Fibroblast of lung (primary cell): ENCODE measurements at regions not wholly inside any gene's neighbourhood (a gene's known extent, or its start where the extent isn't known, plus 50 kb on each side); places are given as distances from the start of the nearest gene placed in this dataset.

Source experiments
- DNase-seq, 2 donors: peaks; one replicate each; pipeline versions ENCODE4 v3.0.0 to v3.0.0-alpha.2; 2010; ENCODE audit warnings: low read depth in 2 of 2
- H2AFZ ChIP-seq: 2 replicates; pipeline ENCODE4 v1.5.1; 2012; ENCODE audit warnings: low read length, control low read depth, inconsistent platforms
- H3K27ac ChIP-seq: 2 replicates; pipeline ENCODE4 v1.5.1; 2011; ENCODE audit warnings: low read length, control low read depth; ENCODE audit not compliant: insufficient read depth
- H3K27me3 ChIP-seq: 2 replicates; pipeline ENCODE4 v1.5.1; 2011; ENCODE audit warnings: mild to moderate bottlenecking, low read length; ENCODE audit not compliant: control insufficient read depth, insufficient read depth
- H3K36me3 ChIP-seq: 2 replicates; pipeline ENCODE4 v1.5.1; 2011; ENCODE audit warnings: low read length; ENCODE audit not compliant: control insufficient read depth, insufficient read depth
- H3K4me1 ChIP-seq: 2 replicates; pipeline ENCODE4 v1.5.1; 2011; ENCODE audit warnings: low read length; ENCODE audit not compliant: control insufficient read depth, insufficient read depth; ENCODE audit errors: extremely low read depth
- H3K4me2 ChIP-seq: 2 replicates; pipeline ENCODE4 v1.5.1; 2011; ENCODE audit warnings: low read length, control low read depth; ENCODE audit not compliant: insufficient read depth; ENCODE audit errors: extremely low read depth
- H3K4me3 ChIP-seq, 4 experiments: fragments of 200-600 bp in 1 of 4; sonication (generic) in 1 of 4; replicated peaks in 1 of 4; 2 replicates each; pipeline ENCODE4 v1.5.1; 2011 to 2016; ENCODE audit warnings: low read length in 4 of 4, low read depth in 3 of 4, mild to moderate bottlenecking in 3 of 4, control low read depth in 2 of 4, inconsistent platforms in 1 of 4, mixed read lengths in 1 of 4; ENCODE audit not compliant: insufficient read depth in 1 of 4; ENCODE audit errors: control extremely low read depth in 1 of 4
- H3K79me2 ChIP-seq: 2 replicates; pipeline ENCODE4 v1.5.1; 2012; ENCODE audit warnings: mild to moderate bottlenecking, low read length, inconsistent platforms; ENCODE audit not compliant: control insufficient read depth, insufficient read depth
- H3K9ac ChIP-seq: 2 replicates; pipeline ENCODE4 v1.5.1; 2011; ENCODE audit warnings: mild to moderate bottlenecking, low read length, control low read depth; ENCODE audit not compliant: insufficient read depth
- H3K9me3 ChIP-seq: 2 replicates; pipeline ENCODE4 v1.5.1; 2012; ENCODE audit warnings: low read depth, low read length; ENCODE audit not compliant: control insufficient read depth, insufficient read depth
- H4K20me1 ChIP-seq: 2 replicates; pipeline ENCODE4 v1.5.1; 2011; ENCODE audit warnings: low read length; ENCODE audit not compliant: control insufficient read depth, insufficient read depth; ENCODE audit errors: extremely low read depth
- EZH2 ChIP-seq: IDR thresholded peaks from 2 replicates; pipeline ENCODE4 v1.5.1; 2012; ENCODE audit warnings: low read length, control low read depth, mild to moderate bottlenecking; ENCODE audit errors: missing control alignments
- TF ChIP-seq, protein P1 (sequence below), 2 donors: IDR thresholded peaks in 1 of 2; conservative IDR thresholded peaks in 1 of 2; 1 replicate in 1 of 2; 2 replicates in 1 of 2; pipeline ENCODE4 v1.5.1; 2011 to 2012; ENCODE audit warnings: low read length in 2 of 2, control low read depth in 1 of 2, inconsistent platforms in 1 of 2, low read depth in 1 of 2, mild to moderate bottlenecking in 1 of 2

DNA sequence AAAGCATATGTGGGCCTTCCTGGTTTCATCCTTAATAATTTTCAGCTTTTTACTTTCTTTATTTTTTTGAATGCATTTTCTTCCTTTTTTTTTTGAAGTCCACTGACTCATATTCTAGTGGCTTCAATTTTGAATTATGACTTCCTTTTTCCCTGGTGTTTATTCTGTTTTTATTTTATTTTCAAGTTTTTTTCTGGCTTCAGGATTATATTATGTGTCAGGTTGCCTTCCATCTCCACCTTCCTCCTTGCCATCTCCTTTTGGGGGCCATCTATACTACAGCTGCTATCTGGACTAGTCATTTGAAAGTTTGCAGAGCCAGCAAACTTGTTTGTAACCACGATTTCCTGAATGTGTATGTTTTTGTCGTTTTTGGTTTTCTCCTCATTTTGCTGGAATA is 117.6 kb downstream of the LEPR start:
- Histone ChIP-seq H3K36me3 (no peaks in the 10 kb centered on the region), H3K27ac (no peak overlapping the region), H3K9me3 (no peaks in the 10 kb centered on the region), H3K9ac (no peak overlapping the region), H3K79me2 (no peaks in the 10 kb centered on the region), H2AFZ (no peak overlapping the region), H3K4me3 (no peak overlapping the region), H3K4me1 (no peaks in the 10 kb centered on the region), H3K27me3 (no peaks in the 10 kb centered on the region), H4K20me1 (no peaks in the 10 kb centered on the region), H3K4me2 (no peak overlapping the region)
- TF ChIP-seq, protein P1, sequence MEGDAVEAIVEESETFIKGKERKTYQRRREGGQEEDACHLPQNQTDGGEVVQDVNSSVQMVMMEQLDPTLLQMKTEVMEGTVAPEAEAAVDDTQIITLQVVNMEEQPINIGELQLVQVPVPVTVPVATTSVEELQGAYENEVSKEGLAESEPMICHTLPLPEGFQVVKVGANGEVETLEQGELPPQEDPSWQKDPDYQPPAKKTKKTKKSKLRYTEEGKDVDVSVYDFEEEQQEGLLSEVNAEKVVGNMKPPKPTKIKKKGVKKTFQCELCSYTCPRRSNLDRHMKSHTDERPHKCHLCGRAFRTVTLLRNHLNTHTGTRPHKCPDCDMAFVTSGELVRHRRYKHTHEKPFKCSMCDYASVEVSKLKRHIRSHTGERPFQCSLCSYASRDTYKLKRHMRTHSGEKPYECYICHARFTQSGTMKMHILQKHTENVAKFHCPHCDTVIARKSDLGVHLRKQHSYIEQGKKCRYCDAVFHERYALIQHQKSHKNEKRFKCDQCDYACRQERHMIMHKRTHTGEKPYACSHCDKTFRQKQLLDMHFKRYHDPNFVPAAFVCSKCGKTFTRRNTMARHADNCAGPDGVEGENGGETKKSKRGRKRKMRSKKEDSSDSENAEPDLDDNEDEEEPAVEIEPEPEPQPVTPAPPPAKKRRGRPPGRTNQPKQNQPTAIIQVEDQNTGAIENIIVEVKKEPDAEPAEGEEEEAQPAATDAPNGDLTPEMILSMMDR (conservative IDR thresholded peaks at IDR 0.05 in 1 of 2, IDR thresholded peaks at IDR 0.05 in 1 of 2; ENCODE audit: low read depth in 1 of 2, low read length in 2 of 2), result no peak
- TF ChIP-seq EZH2, result no peak
- DNase-seq, result no peak

DNA sequence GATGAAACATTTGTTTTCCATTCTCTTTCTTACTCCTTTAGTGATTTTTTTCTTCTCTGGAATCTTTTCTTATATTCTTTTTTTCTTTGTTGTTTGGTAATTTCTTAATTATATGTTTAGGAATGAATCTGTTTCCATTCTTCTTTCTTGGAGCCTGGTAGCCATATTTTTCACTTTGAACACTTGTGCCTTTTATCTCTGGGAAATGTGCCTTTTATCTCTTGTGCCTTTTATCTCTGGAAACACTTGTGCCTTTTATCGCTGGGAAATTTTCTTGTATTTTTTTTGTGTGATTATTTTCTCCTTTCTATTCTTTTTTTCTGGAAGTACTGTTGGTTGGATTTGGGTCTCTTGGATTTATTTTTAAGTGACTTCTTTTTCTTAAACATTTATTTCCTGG is 118.2 kb downstream of the LEPR start:
- no peak overlapping the region for H3K9ac ChIP-seq
- no peaks in the 10 kb centered on the region for H4K20me1 ChIP-seq
- TF ChIP-seq EZH2, result no peak
- TF ChIP-seq, protein P1 (conservative IDR thresholded peaks at IDR 0.05 in 1 of 2, IDR thresholded peaks at IDR 0.05 in 1 of 2; ENCODE audit: low read depth in 1 of 2, low read length in 2 of 2), result no peak
- DNase-seq, result no peak
- H3K27ac ChIP-seq, result no peak overlapping the region
- no peaks in the 10 kb centered on the region for H3K9me3 ChIP-seq
- H3K4me1 ChIP-seq, result no peaks in the 10 kb centered on the region
- no peaks in the 10 kb centered on the region for H3K27me3 ChIP-seq
- H2AFZ ChIP-seq, result no peak overlapping the region
- H3K4me3 ChIP-seq, result no peak overlapping the region
- H3K79me2 ChIP-seq, result no peaks in the 10 kb centered on the region
- H3K4me2 ChIP-seq, result no peak overlapping the region
- no peaks in the 10 kb centered on the region for H3K36me3 ChIP-seq

DNA sequence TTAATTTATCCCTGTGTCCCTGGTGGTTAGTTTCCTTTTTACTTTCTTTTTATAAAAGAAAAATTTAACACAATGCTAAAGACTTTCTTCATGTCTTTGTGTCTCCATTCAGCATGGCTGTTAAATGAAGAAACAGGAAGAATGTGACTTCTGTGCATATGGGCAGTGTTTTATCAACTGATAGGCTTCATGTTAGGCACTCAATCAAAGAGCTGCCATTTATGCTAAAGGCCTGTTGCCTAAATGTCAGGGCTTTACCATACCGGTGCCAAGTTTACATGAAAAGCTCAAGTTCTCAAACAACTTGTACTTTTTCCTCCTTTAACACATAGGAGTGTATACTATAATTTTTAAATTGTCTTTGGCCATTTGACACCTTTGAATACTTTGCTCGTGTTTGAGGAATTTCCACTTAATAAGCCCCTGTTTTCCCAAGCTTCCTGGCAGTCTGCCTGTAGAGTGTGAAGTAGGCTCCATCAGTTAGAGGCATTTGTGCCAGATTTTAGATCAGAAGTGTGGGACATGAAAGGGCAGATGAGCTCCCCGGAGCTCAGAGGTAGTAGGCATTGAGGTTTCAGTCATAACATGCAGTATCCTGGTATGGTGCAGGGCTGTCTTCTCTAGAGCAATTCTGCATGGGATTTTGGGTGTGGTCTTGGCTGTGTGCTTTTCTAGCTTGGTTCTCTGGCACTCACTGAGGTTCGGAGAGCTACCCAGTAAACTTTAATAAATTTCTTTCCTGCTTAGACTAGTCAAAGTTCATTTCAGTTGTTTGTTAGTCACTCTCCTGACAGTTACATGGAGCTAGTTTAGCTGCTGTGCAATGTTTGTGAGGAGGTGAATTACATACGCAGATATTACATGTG is 119.0 kb downstream of the LEPR start:
- H3K79me2 ChIP-seq, result no peaks in the 10 kb centered on the region
- no peak overlapping the region for H3K4me3 ChIP-seq
- no peaks in the 10 kb centered on the region for H3K27me3 ChIP-seq
- no peaks in the 10 kb centered on the region for H4K20me1 ChIP-seq
- H3K4me2 ChIP-seq, result no peak overlapping the region
- no peak overlapping the region for H3K9ac ChIP-seq
- TF ChIP-seq, protein P1 (conservative IDR thresholded peaks at IDR 0.05 in 1 of 2, IDR thresholded peaks at IDR 0.05 in 1 of 2; ENCODE audit: low read depth in 1 of 2, low read length in 2 of 2), result no peak
- TF ChIP-seq EZH2, result no peak
- no peaks in the 10 kb centered on the region for H3K9me3 ChIP-seq
- no peak for DNase-seq
- H3K4me1 ChIP-seq, result no peaks in the 10 kb centered on the region
- H3K36me3 ChIP-seq, result no peaks in the 10 kb centered on the region
- no peak overlapping the region for H2AFZ ChIP-seq
- H3K27ac ChIP-seq, result no peak overlapping the region
